ENCODE measurements at regions not wholly inside any gene's neighbourhood (a gene's known extent, or its start where the extent isn't known, plus 50 kb on each side); places are given as distances from the start of the nearest gene placed in this dataset.

- no peak for DNase-seq (ENCODE audit: low read depth)
- H3K4me3 ChIP-seq (ENCODE audit: control insufficient read depth, low read depth, low read length), result no peak overlapping the region
- no peak for TF ChIP-seq CTCF (IDR thresholded peaks at IDR 0.05; ENCODE audit: control insufficient read depth, insufficient read depth, low read depth, low read length, missing control alignments)
Measured at GRCh38 chr5:117681431-117682254, 1107.0 kb upstream of the SEMA6A start.

- peak; percentile 14 for DNase-seq (ENCODE audit: low read depth)
- H3K4me3 ChIP-seq (ENCODE audit: control insufficient read depth, low read depth, low read length), result no peak overlapping the region
- no peak for TF ChIP-seq CTCF (IDR thresholded peaks at IDR 0.05; ENCODE audit: control insufficient read depth, insufficient read depth, low read depth, low read length, missing control alignments)
Measured at GRCh38 chr5:117680426-117680825, 1105.8 kb upstream of the SEMA6A start.

- DNase-seq (ENCODE audit: low read depth), result no peak
- TF ChIP-seq CTCF (IDR thresholded peaks at IDR 0.05; ENCODE audit: control insufficient read depth, insufficient read depth, low read depth, low read length, missing control alignments), result no peak
- no peak overlapping the region for H3K4me3 ChIP-seq (ENCODE audit: control insufficient read depth, low read depth, low read length)
Measured at GRCh38 chr5:117679046-117679445, 1104.4 kb upstream of the SEMA6A start.

DNA sequence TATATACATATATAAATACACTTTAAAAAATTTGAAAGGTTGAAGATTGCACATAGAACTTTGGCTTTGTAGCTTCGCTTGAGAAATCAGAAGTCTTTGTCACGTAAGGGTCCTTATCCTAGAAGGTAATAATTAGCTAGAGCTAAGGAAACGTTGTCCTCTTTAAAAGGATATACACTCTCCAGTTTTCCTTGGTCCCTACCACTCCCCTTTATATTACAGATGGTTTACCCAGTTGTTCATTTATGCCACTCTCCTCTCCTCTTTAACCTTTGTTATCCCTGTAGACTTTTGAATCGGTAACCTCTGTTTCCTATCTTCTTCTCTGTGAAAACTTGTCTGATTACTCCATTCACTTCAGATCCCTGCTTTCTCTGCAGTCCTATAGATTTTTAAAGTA is 1101.0 kb upstream of the SEMA6A start:
- no peak overlapping the region for H3K4me3 ChIP-seq (ENCODE audit: control insufficient read depth, low read depth, low read length)
- no peak for DNase-seq (ENCODE audit: low read depth)
- no peak for TF ChIP-seq CTCF (IDR thresholded peaks at IDR 0.05; ENCODE audit: control insufficient read depth, insufficient read depth, low read depth, low read length, missing control alignments)

- no peak for TF ChIP-seq CTCF (IDR thresholded peaks at IDR 0.05; ENCODE audit: control insufficient read depth, insufficient read depth, low read depth, low read length, missing control alignments)
- DNase-seq (ENCODE audit: low read depth), result no peak
- no peak overlapping the region for H3K4me3 ChIP-seq (ENCODE audit: control insufficient read depth, low read depth, low read length)
Measured at GRCh38 chr5:117671551-117671950, 1096.9 kb upstream of the SEMA6A start.

GRCh38 chr5:117667105-117667504 is 1092.5 kb upstream of the SEMA6A start:
- TF ChIP-seq CTCF (IDR thresholded peaks at IDR 0.05; ENCODE audit: control insufficient read depth, insufficient read depth, low read depth, low read length, missing control alignments), result no peak
- DNase-seq (ENCODE audit: low read depth), result no peak
- no peak overlapping the region for H3K4me3 ChIP-seq (ENCODE audit: control insufficient read depth, low read depth, low read length)
